HEK293 (cell line): ENCODE measurements at regions not wholly inside any gene's neighbourhood (a gene's known extent, or its start where the extent isn't known, plus 50 kb on each side); places are given as distances from the start of the nearest gene placed in this dataset.

Experiments used
- CTCF ChIA-PET: fragments of 350-600 bp; formaldehyde crosslinking; extraction: SDS; loops from one replicate; lab custom pipeline; 2021; ENCODE audit warnings: antibody characterized with exemption; lab: Yijun Ruan, JAX
- POLR2A ChIA-PET: fragments of 300-600 bp; formaldehyde crosslinking; extraction: SDS; loops from one replicate; lab custom pipeline; 2020; ENCODE audit warnings: antibody characterized with exemption, inconsistent platforms; lab: Yijun Ruan, JAX
- H3K27ac ChIP-seq: fragments of 200-500 bp; sonication (Bioruptor generic); 2 replicates; pipeline ENCODE4 v1.5.1; 2014; ENCODE audit warnings: low read depth, low read length, control low read depth, inconsistent platforms; ENCODE audit errors: extremely low read depth
- H3K36me3 ChIP-seq, 2 experiments: fragments of 200-500 bp in 1 of 2; sonication (Bioruptor generic) in 1 of 2; 1 replicate in 1 of 2; 2 replicates in 1 of 2; pipeline ENCODE4 v1.5.1; 2014 to 2017; ENCODE audit warnings: inconsistent platforms in 2 of 2, low read length in 2 of 2; ENCODE audit not compliant: control insufficient read depth in 2 of 2, insufficient read depth in 1 of 2
- H3K4me1 ChIP-seq: fragments of 200-500 bp; sonication (Bioruptor generic); 2 replicates; pipeline ENCODE4 v1.5.1; 2014; ENCODE audit warnings: mild to moderate bottlenecking, low read length, inconsistent platforms; ENCODE audit not compliant: control insufficient read depth, insufficient read depth
- H3K4me3 ChIP-seq: 2 replicates; pipeline ENCODE4 v1.5.1; 2011; ENCODE audit warnings: low read depth, mild to moderate bottlenecking, control low read depth, low read length, moderate library complexity
- H3K9me3 ChIP-seq: fragments of 200-500 bp; sonication (Bioruptor generic); 2 replicates; pipeline ENCODE4 v1.5.1; 2014; ENCODE audit warnings: low read depth, low read length, inconsistent platforms; ENCODE audit not compliant: control insufficient read depth, insufficient read depth
- ATF2 ChIP-seq: fragments of 450-650 bp; formaldehyde crosslinking; IDR thresholded peaks from 2 replicates; pipeline ENCODE4 v1.5.1; 2016; ENCODE audit warnings: missing biosample characterization, missing genetic modification characterization, low read depth
- KLF8 ChIP-seq: fragments of 450-650 bp; formaldehyde crosslinking; IDR thresholded peaks from 2 replicates; pipeline ENCODE4 v1.5.1; 2016; ENCODE audit warnings: missing biosample characterization, missing genetic modification characterization
- RBAK ChIP-seq: fragments of 450-650 bp; formaldehyde crosslinking; IDR thresholded peaks from 2 replicates; pipeline ENCODE4 v1.5.1; 2016; ENCODE audit warnings: missing biosample characterization, missing genetic modification characterization
- SETDB1 ChIP-seq: IDR thresholded peaks from one replicate; pipeline ENCODE4 v1.6.1; 2017; ENCODE audit warnings: mild to moderate bottlenecking, low read length, moderate library complexity, mixed read lengths; ENCODE audit not compliant: insufficient read length
- ZBTB1 ChIP-seq: fragments of 450-650 bp; formaldehyde crosslinking; IDR thresholded peaks from 2 replicates; pipeline ENCODE4 v1.5.1; 2016; ENCODE audit warnings: missing biosample characterization, missing genetic modification characterization
- ZBTB11 ChIP-seq: fragments of 450-650 bp; formaldehyde crosslinking; conservative IDR thresholded peaks from 2 replicates; pipeline ENCODE4 v1.5.1; 2016; ENCODE audit warnings: low read depth, missing biosample characterization, missing genetic modification characterization
- ZBTB8A ChIP-seq: fragments of 450-650 bp; formaldehyde crosslinking; IDR thresholded peaks from 2 replicates; pipeline ENCODE4 v1.5.1; 2016; ENCODE audit warnings: missing biosample characterization, missing genetic modification characterization
- ZNF16 ChIP-seq: fragments of 450-650 bp; formaldehyde crosslinking; IDR thresholded peaks from 2 replicates; pipeline ENCODE4 v1.5.1; 2016; ENCODE audit warnings: low read depth, missing biosample characterization, missing genetic modification characterization
- ZNF391 ChIP-seq: fragments of 450-650 bp; formaldehyde crosslinking; IDR thresholded peaks from 2 replicates; pipeline ENCODE4 v1.5.1; 2016; ENCODE audit warnings: low read depth, missing biosample characterization, missing genetic modification characterization, borderline replicate concordance
- ZNF423 ChIP-seq: fragments of 450-650 bp; formaldehyde crosslinking; IDR thresholded peaks from 2 replicates; pipeline ENCODE4 v1.5.1; 2016; ENCODE audit warnings: missing biosample characterization, missing genetic modification characterization
- ZNF433 ChIP-seq: fragments of 450-650 bp; formaldehyde crosslinking; IDR thresholded peaks from 2 replicates; pipeline ENCODE4 v1.5.1; 2016; ENCODE audit warnings: missing biosample characterization, missing genetic modification characterization, low read depth
- ZNF473 ChIP-seq: fragments of 450-650 bp; formaldehyde crosslinking; IDR thresholded peaks from 2 replicates; pipeline ENCODE4 v1.5.1; 2017; ENCODE audit warnings: missing biosample characterization, missing genetic modification characterization
- ZNF664 ChIP-seq: fragments of 450-650 bp; formaldehyde crosslinking; IDR thresholded peaks from 2 replicates; pipeline ENCODE4 v1.5.1; 2016; ENCODE audit warnings: missing biosample characterization, missing genetic modification characterization
- ZNF837 ChIP-seq: fragments of 450-650 bp; formaldehyde crosslinking; IDR thresholded peaks from 2 replicates; pipeline ENCODE4 v1.5.1; 2016; ENCODE audit warnings: missing biosample characterization, missing genetic modification characterization
- ZSCAN18 ChIP-seq: fragments of 450-650 bp; formaldehyde crosslinking; IDR thresholded peaks from 2 replicates; pipeline ENCODE4 v1.5.1; 2016; ENCODE audit warnings: missing biosample characterization, missing genetic modification characterization

GRCh38 chr3:34969513-34969912 is 669.8 kb upstream of the ARPP21 start:
- H3K4me3 ChIP-seq = no peak overlapping the region
- POLR2A ChIA-PET = no interaction called here
- H3K9me3 ChIP-seq = no peaks in the 10 kb centered on the region
- H3K27ac ChIP-seq = no peak overlapping the region
- TF ChIP-seq RBAK (tag by site-specific recombination) (no peak), ZBTB1 (tag by site-specific recombination) (no peak)
- no peaks in the 10 kb centered on the region for H3K4me1 ChIP-seq
- CTCF ChIA-PET = no interaction called here
- no peaks in the 10 kb centered on the region for H3K36me3 ChIP-seq

- TF ChIP-seq ZBTB11 (tag by site-specific recombination) (no peak), SETDB1 (no peak)
- TF ChIP-seq, all 188 proteins: peak for 0
- Histone ChIP-seq H3K9me3 (no peaks in the 10 kb centered on the region), H3K36me3 (no peaks in the 10 kb centered on the region), H3K4me1 (no peaks in the 10 kb centered on the region), H3K27ac (no peak overlapping the region), H3K4me3 (no peak overlapping the region)
- ChIA-PET POLR2A (no interaction called here), CTCF (no interaction called here)
These were observed 666.8 kb upstream of the ARPP21 start for GRCh38 chr3:34972481-34972880.

GRCh38 chr3:34973586-34973985 is 665.7 kb upstream of the ARPP21 start:
- no peaks in the 10 kb centered on the region for H3K9me3 ChIP-seq
- H3K36me3 ChIP-seq = no peaks in the 10 kb centered on the region
- CTCF ChIA-PET = no interaction called here
- H3K4me3 ChIP-seq = no peak overlapping the region
- TF ChIP-seq ZNF473 (no peak), ZNF16 (no peak), ZNF837 (tag by site-specific recombination) (no peak), KLF8 (tag by site-specific recombination) (no peak), ZBTB8A (tag by site-specific recombination) (no peak), ZNF423 (no peak), ZSCAN18 (tag by site-specific recombination) (no peak), ZNF433 (no peak), ATF2 (tag by site-specific recombination) (no peak), ZNF391 (tag by site-specific recombination) (no peak), ZNF664 (tag by site-specific recombination) (no peak)
- TF ChIP-seq, all 188 proteins: peak for 0
- no peak overlapping the region for H3K27ac ChIP-seq
- POLR2A ChIA-PET = no interaction called here
- H3K4me1 ChIP-seq = no peaks in the 10 kb centered on the region
